Neural cell (in vitro differentiated cells): ENCODE measurements at regions not wholly inside any gene's neighbourhood (a gene's known extent, or its start where the extent isn't known, plus 50 kb on each side); places are given as distances from the start of the nearest gene placed in this dataset.

Experiments
- H2AFZ ChIP-seq: fragments of 200-600, 300-800 bp; sonication (generic), shearing (Covaris generic); 2 replicates; pipeline ENCODE4 v1.6.0; 2014; ENCODE audit warnings: low read depth, mild to moderate bottlenecking, antibody characterized with exemption, low read length, moderate library complexity
- H3F3A ChIP-seq: fragments of 200-600 bp; shearing (Covaris generic); 2 replicates; pipeline ENCODE4 v1.6.1; 2016; ENCODE audit warnings: mild to moderate bottlenecking, moderate library complexity, mixed read lengths, antibody characterized with exemption, low read length; ENCODE audit not compliant: insufficient read depth, poor library complexity, severe bottlenecking
- H3K27ac ChIP-seq: fragments of 200-600, 300-800 bp; sonication (generic), shearing (Covaris generic); 2 replicates; pipeline ENCODE4 v1.5.1; 2014; ENCODE audit warnings: mild to moderate bottlenecking, low read length, moderate library complexity
- H3K27me3 ChIP-seq: fragments of 300-800, 200-600 bp; sonication (generic), shearing (Covaris generic); 2 replicates; pipeline ENCODE4 v1.6.0; 2014; ENCODE audit warnings: mild to moderate bottlenecking, low read depth, low read length, moderate library complexity; ENCODE audit not compliant: insufficient read depth
- H3K36me3 ChIP-seq: fragments of 300-800, 200-600 bp; sonication (generic), shearing (Covaris generic); 2 replicates; pipeline ENCODE4 v1.5.1; 2014; ENCODE audit warnings: mild to moderate bottlenecking, antibody characterized with exemption, low read length, moderate library complexity; ENCODE audit not compliant: insufficient read depth
- H3K4me2 ChIP-seq: fragments of 300-800, 200-600 bp; sonication (generic), shearing (Covaris generic); 2 replicates; pipeline ENCODE4 v1.6.0; 2014; ENCODE audit warnings: mild to moderate bottlenecking, low read length
- H3K4me3 ChIP-seq: fragments of 300-800, 200-600 bp; sonication (generic), shearing (Covaris generic); 2 replicates; pipeline ENCODE4 v1.5.1; 2014; ENCODE audit warnings: mild to moderate bottlenecking, low read length, moderate library complexity
- H3K79me2 ChIP-seq: fragments of 200-600 bp; shearing (Covaris generic); replicated peaks from 2 replicates; pipeline ENCODE4 v1.6.0; 2014; ENCODE audit warnings: mild to moderate bottlenecking, low read length, moderate library complexity; ENCODE audit not compliant: insufficient read depth
- H3K9ac ChIP-seq: fragments of 300-800, 200-600 bp; sonication (generic), shearing (Covaris generic); 2 replicates; pipeline ENCODE4 v1.6.1; 2016; ENCODE audit warnings: mild to moderate bottlenecking, low read length, mixed read lengths
- H3K9me2 ChIP-seq: fragments of 200-600 bp; shearing (Covaris generic); 2 replicates; pipeline ENCODE4 v1.6.1; 2016; ENCODE audit warnings: mild to moderate bottlenecking, low read length, mixed read lengths; ENCODE audit not compliant: insufficient read depth
- H3K9me3 ChIP-seq: fragments of 200-600, 300-800 bp; sonication (generic), shearing (Covaris generic); 2 replicates; pipeline ENCODE4 v1.6.1; 2016; ENCODE audit warnings: mild to moderate bottlenecking, mixed run types, low read length, moderate library complexity, mixed read lengths
- H4K20me1 ChIP-seq: fragments of 200-600 bp; shearing (Covaris generic); 2 replicates; pipeline ENCODE4 v1.6.1; 2016; ENCODE audit warnings: mild to moderate bottlenecking, mixed run types; ENCODE audit not compliant: insufficient read depth
- CTCF ChIP-seq: fragments of 450-650 bp; IDR thresholded peaks from 2 replicates; pipeline ENCODE4 v1.5.1; 2014; ENCODE audit warnings: antibody characterized with exemption, mild to moderate bottlenecking, moderate library complexity; ENCODE audit not compliant: poor library complexity, severe bottlenecking
- EP300 ChIP-seq: fragments of 450-650 bp; conservative IDR thresholded peaks from 2 replicates; pipeline ENCODE4 v1.6.1; 2014; ENCODE audit warnings: antibody characterized with exemption, mild to moderate bottlenecking, moderate library complexity; ENCODE audit not compliant: poor library complexity, severe bottlenecking
- EZH2 ChIP-seq: fragments of 200-600, 300-800 bp; shearing (Covaris generic), sonication (generic); IDR thresholded peaks from 2 replicates; pipeline ENCODE4 v1.6.1; 2014; ENCODE audit warnings: antibody characterized with exemption, low read length, borderline replicate concordance, mild to moderate bottlenecking; ENCODE audit not compliant: insufficient read depth, poor library complexity, severe bottlenecking
- MXI1 ChIP-seq: fragments of 450-650 bp; conservative IDR thresholded peaks from 2 replicates; pipeline ENCODE4 v1.6.1; 2014; ENCODE audit warnings: antibody characterized with exemption, mild to moderate bottlenecking; ENCODE audit not compliant: poor library complexity, severe bottlenecking
- POLR2AphosphoS5 ChIP-seq: IDR thresholded peaks from 2 replicates; pipeline ENCODE4 v1.6.1; 2012
- RAD21 ChIP-seq: fragments of 450-650 bp; conservative IDR thresholded peaks from 2 replicates; pipeline ENCODE4 v1.6.1; 2014; ENCODE audit warnings: antibody characterized with exemption, mild to moderate bottlenecking, moderate library complexity
- REST ChIP-seq: IDR thresholded peaks from 2 replicates; pipeline ENCODE4 v1.6.1; 2012; ENCODE audit warnings: borderline replicate concordance
- SMC3 ChIP-seq: fragments of 450-650 bp; conservative IDR thresholded peaks from 2 replicates; pipeline ENCODE4 v1.6.1; 2014; ENCODE audit warnings: antibody characterized with exemption, mild to moderate bottlenecking, moderate library complexity; ENCODE audit not compliant: poor library complexity
- TAF1 ChIP-seq: IDR thresholded peaks from 2 replicates; pipeline ENCODE4 v1.6.1; 2012; ENCODE audit warnings: low read depth

- no peak overlapping the region for H3K4me3 ChIP-seq
- no peaks in the 10 kb centered on the region for H3F3A ChIP-seq
- no peak overlapping the region for H2AFZ ChIP-seq
- TF ChIP-seq CTCF (no peak), RAD21 (no peak), EP300 (no peak), POLR2AphosphoS5 (no peak), TAF1 (no peak), SMC3 (no peak), EZH2 (no peak), REST (no peak), MXI1 (no peak)
- H3K79me2 ChIP-seq, result no peaks in the 10 kb centered on the region
- no peaks in the 10 kb centered on the region for H3K36me3 ChIP-seq
- H3K9me3 ChIP-seq, result no peaks in the 10 kb centered on the region
- H4K20me1 ChIP-seq, result no peaks in the 10 kb centered on the region
- H3K27ac ChIP-seq, result no peak overlapping the region
- H3K9me2 ChIP-seq, result no peaks in the 10 kb centered on the region
- no peak overlapping the region for H3K9ac ChIP-seq
- no peaks in the 10 kb centered on the region for H3K27me3 ChIP-seq
- no peak overlapping the region for H3K4me2 ChIP-seq
Observed at GRCh38 chr11:109854731-109855130, 238.5 kb upstream of the ZC3H12C start.

- H3K27ac ChIP-seq, result no peak overlapping the region
- no peak overlapping the region for H3K9ac ChIP-seq
- H3K36me3 ChIP-seq, result no peaks in the 10 kb centered on the region
- H3K9me3 ChIP-seq, result no peaks in the 10 kb centered on the region
- no peaks in the 10 kb centered on the region for H4K20me1 ChIP-seq
- H3F3A ChIP-seq, result no peaks in the 10 kb centered on the region
- H3K9me2 ChIP-seq, result no peaks in the 10 kb centered on the region
- no peak for TF ChIP-seq POLR2AphosphoS5
- TF ChIP-seq CTCF, result no peak
- TF ChIP-seq EP300, result no peak
- TF ChIP-seq SMC3, result no peak
- no peak for TF ChIP-seq RAD21
- no peak for TF ChIP-seq REST
- no peak for TF ChIP-seq TAF1
- no peak for TF ChIP-seq MXI1
- TF ChIP-seq EZH2, result no peak
- no peak overlapping the region for H2AFZ ChIP-seq
- H3K4me2 ChIP-seq, result no peak overlapping the region
- no peaks in the 10 kb centered on the region for H3K79me2 ChIP-seq
- H3K27me3 ChIP-seq, result no peaks in the 10 kb centered on the region
- no peak overlapping the region for H3K4me3 ChIP-seq
Observed at GRCh38 chr11:109856928-109857327, 236.3 kb upstream of the ZC3H12C start.
